D721Med (cell line): ENCODE measurements at regions not wholly inside any gene's neighbourhood (a gene's known extent, or its start where the extent isn't known, plus 50 kb on each side); places are given as distances from the start of the nearest gene placed in this dataset.
A peak's percentile ranks its signal among the peaks of the same experiment; 100 is the strongest.
"Not testable (repeated sequence)": the region's sequence is repeated elsewhere in the genome, so short reads cannot be mapped to it uniquely, and the experiment has no call there.

ENCODE experiments used
- DNase-seq: peaks from one replicate; pipeline ENCODE4 v3.0.0; 2011; ENCODE audit warnings: low spot score; ENCODE audit not compliant: insufficient read length
- FAIRE-seq: peaks from 2 replicates; lab custom pipeline; 2011; peaks lifted over from hg19 to GRCh38; lab: Jason Lieb, UNC
- CTCF ChIP-seq: IDR thresholded peaks from 2 replicates; pipeline ENCODE4 v1.5.1; 2012; ENCODE audit warnings: mild to moderate bottlenecking, control low read depth; ENCODE audit not compliant: insufficient read depth; ENCODE audit errors: missing control alignments

GRCh38 chr2:89756616-89757015 lies 1065.1 kb downstream of the RPIA start:
- not testable (repeated sequence) for DNase-seq, FAIRE-seq

- FAIRE-seq, DNase-seq: not testable (repeated sequence)
These were observed 1067.0 kb downstream of the RPIA start for GRCh38 chr2:89758332-89759026.

GRCh38 chr2:89760762-89761161 lies 1069.3 kb downstream of the RPIA start:
- not testable (repeated sequence) for FAIRE-seq, DNase-seq

- DNase-seq, FAIRE-seq: not testable (repeated sequence)
These were observed 1069.7 kb downstream of the RPIA start for GRCh38 chr2:89761171-89761570.

GRCh38 chr2:89761863-89762262 lies 1070.4 kb downstream of the RPIA start:
- not testable (repeated sequence) for FAIRE-seq

GRCh38 chr2:89762461-89763253 lies 1071.2 kb downstream of the RPIA start:
- FAIRE-seq, result not testable (repeated sequence)

More at GRCh38 chr2:89761863-89762262, 1070.4 kb downstream of the RPIA start:
- DNase-seq, result not testable (repeated sequence)

GRCh38 chr2:89763254-89763580 lies 1071.7 kb downstream of the RPIA start:
- DNase-seq (no peak), FAIRE-seq (no peak)
- peak; percentile 14 for TF ChIP-seq CTCF

More at GRCh38 chr2:89762461-89763253, 1071.2 kb downstream of the RPIA start:
- not testable (repeated sequence) for DNase-seq

- FAIRE-seq, result no peak
- DNase-seq, result no peak
- TF ChIP-seq CTCF, result no peak
These were observed 1072.4 kb downstream of the RPIA start for GRCh38 chr2:89763581-89764485.

- FAIRE-seq, DNase-seq: not testable (repeated sequence)
These were observed 1073.3 kb downstream of the RPIA start for GRCh38 chr2:89764571-89765360.

- not testable (repeated sequence) for DNase-seq, FAIRE-seq
These were observed 1073.9 kb downstream of the RPIA start for GRCh38 chr2:89765361-89765718.

GRCh38 chr2:89766141-89766990 lies 1074.9 kb downstream of the RPIA start:
- not testable (repeated sequence) for DNase-seq, FAIRE-seq

- not testable (repeated sequence) for FAIRE-seq, DNase-seq
These were observed 1075.6 kb downstream of the RPIA start for GRCh38 chr2:89767058-89767457.
